SK-N-SH treated with all-trans-retinoic acid at 6 μM for 48 hours (cell line): ENCODE measurements at regions not wholly inside any gene's neighbourhood (a gene's known extent, or its start where the extent isn't known, plus 50 kb on each side); places are given as distances from the start of the nearest gene placed in this dataset.

Source experiments
- CREB5 ChIP-seq: fragments of 250-450 bp; sonication (Bioruptor Pico); IDR thresholded peaks from 2 replicates; pipeline ENCODE4 v1.5.1; 2020; ENCODE audit warnings: low read depth, mild to moderate bottlenecking, moderate library complexity
- CSDC2 ChIP-seq: fragments of 250-450 bp; sonication (Bioruptor Pico); IDR thresholded peaks from 2 replicates; pipeline ENCODE4 v1.5.0; 2020; ENCODE audit warnings: mild to moderate bottlenecking, moderate library complexity
- CSRNP3 ChIP-seq: fragments of 250-450 bp; sonication (Bioruptor Pico); IDR thresholded peaks from 2 replicates; pipeline ENCODE4 v1.5.1; 2021; ENCODE audit warnings: mild to moderate bottlenecking, moderate library complexity
- ISL1 ChIP-seq: fragments of 250-450 bp; sonication (Bioruptor Pico); IDR thresholded peaks from 2 replicates; pipeline ENCODE4 v2.1.2; 2022; ENCODE audit warnings: mild to moderate bottlenecking, moderate library complexity
- RARB ChIP-seq: fragments of 250-450 bp; sonication (Bioruptor Pico); IDR thresholded peaks from 2 replicates; pipeline ENCODE4 v1.8.0; 2021; ENCODE audit warnings: mild to moderate bottlenecking, moderate library complexity
- TSHZ2 ChIP-seq: fragments of 250-450 bp; sonication (Bioruptor Pico); IDR thresholded peaks from 2 replicates; pipeline ENCODE4 v1.5.0; 2020; ENCODE audit warnings: mild to moderate bottlenecking, moderate library complexity
- ZFP3 ChIP-seq: fragments of 250-450 bp; sonication (Bioruptor Pico); IDR thresholded peaks from 2 replicates; pipeline ENCODE4 v1.5.0; 2020; ENCODE audit warnings: mild to moderate bottlenecking, moderate library complexity
- ZFP30 ChIP-seq: fragments of 450-650 bp; formaldehyde crosslinking; IDR thresholded peaks from 2 replicates; pipeline ENCODE4 v1.5.0; 2022; ENCODE audit warnings: mild to moderate bottlenecking, moderate library complexity
- ZNF565 ChIP-seq: fragments of 450-650 bp; formaldehyde crosslinking; conservative IDR thresholded peaks from 2 replicates; pipeline ENCODE4 v1.5.0; 2020; ENCODE audit warnings: low read depth, mild to moderate bottlenecking, moderate library complexity

- TF ChIP-seq CREB5 (CRISPR knock-in tag) (no peak), TSHZ2 (CRISPR knock-in tag) (no peak), ZFP3 (CRISPR knock-in tag) (no peak), ZFP30 (no peak), RARB (CRISPR knock-in tag) (no peak), ZNF565 (no peak), CSRNP3 (CRISPR knock-in tag) (no peak), ISL1 (no peak), CSDC2 (CRISPR knock-in tag) (no peak)
Observed at GRCh38 chr18:4597301-4597700, 142.2 kb upstream of the DLGAP1 start.
